ENCODE measurements at regions not wholly inside any gene's neighbourhood (a gene's known extent, or its start where the extent isn't known, plus 50 kb on each side); places are given as distances from the start of the nearest gene placed in this dataset.
"Not testable (repeated sequence)": the region's sequence is repeated elsewhere in the genome, so short reads cannot be mapped to it uniquely, and the experiment has no call there.

DNA sequence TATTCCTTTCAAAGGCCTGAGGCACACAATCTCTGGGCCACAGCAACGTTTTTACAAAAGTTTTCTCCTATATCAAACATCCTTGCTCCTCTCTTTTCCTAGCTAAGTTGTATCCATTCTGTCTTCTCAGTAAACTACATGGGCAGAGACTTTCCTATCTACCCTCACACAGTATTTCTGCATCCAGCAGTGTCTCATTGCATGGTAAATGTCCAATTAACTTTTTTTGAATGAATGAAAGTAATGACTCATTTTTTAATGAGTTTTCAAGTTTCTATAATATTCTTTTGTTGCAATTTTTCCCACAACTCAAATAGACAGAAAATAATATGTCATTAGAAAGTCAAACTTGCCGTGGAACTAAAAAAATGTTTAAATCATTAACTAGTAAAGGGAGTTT is 688.6 kb downstream of the JRKL start:
- Histone ChIP-seq H3K4me3 (ENCODE audit: low read length) (no peak overlapping the region), H3F3A (ENCODE audit: control insufficient read depth, insufficient read depth) (no peaks in the 10 kb centered on the region), H3K9me2 (replicated peaks; ENCODE audit: control insufficient read depth, low read length) (no peaks in the 10 kb centered on the region), H3K79me2 (ENCODE audit: control insufficient read depth, low read length) (no peaks in the 10 kb centered on the region), H3K4me2 (ENCODE audit: low read length) (no peak overlapping the region), H3K9me3 (ENCODE audit: control insufficient read depth, insufficient read depth, low read length) (no peaks in the 10 kb centered on the region; the same call in 1 of the 2 replicates), H3K27ac (ENCODE audit: low read depth, low read length) (no peak overlapping the region), H3K36me3 (ENCODE audit: control insufficient read depth, low read length) (no peaks in the 10 kb centered on the region), H3K27me3 (ENCODE audit: control insufficient read depth, low read length) (no peaks in the 10 kb centered on the region), H3K4me1 (ENCODE audit: control insufficient read depth, low read length) (no peaks in the 10 kb centered on the region), H4K20me1 (ENCODE audit: control insufficient read depth, insufficient read depth, low read depth, low read length) (no peaks in the 10 kb centered on the region)
- TF ChIP-seq, protein P1, sequence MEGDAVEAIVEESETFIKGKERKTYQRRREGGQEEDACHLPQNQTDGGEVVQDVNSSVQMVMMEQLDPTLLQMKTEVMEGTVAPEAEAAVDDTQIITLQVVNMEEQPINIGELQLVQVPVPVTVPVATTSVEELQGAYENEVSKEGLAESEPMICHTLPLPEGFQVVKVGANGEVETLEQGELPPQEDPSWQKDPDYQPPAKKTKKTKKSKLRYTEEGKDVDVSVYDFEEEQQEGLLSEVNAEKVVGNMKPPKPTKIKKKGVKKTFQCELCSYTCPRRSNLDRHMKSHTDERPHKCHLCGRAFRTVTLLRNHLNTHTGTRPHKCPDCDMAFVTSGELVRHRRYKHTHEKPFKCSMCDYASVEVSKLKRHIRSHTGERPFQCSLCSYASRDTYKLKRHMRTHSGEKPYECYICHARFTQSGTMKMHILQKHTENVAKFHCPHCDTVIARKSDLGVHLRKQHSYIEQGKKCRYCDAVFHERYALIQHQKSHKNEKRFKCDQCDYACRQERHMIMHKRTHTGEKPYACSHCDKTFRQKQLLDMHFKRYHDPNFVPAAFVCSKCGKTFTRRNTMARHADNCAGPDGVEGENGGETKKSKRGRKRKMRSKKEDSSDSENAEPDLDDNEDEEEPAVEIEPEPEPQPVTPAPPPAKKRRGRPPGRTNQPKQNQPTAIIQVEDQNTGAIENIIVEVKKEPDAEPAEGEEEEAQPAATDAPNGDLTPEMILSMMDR (IDR thresholded peaks at IDR 0.05; ENCODE audit: low read depth, low read length, poor library complexity, severe bottlenecking), result no peak

DNA sequence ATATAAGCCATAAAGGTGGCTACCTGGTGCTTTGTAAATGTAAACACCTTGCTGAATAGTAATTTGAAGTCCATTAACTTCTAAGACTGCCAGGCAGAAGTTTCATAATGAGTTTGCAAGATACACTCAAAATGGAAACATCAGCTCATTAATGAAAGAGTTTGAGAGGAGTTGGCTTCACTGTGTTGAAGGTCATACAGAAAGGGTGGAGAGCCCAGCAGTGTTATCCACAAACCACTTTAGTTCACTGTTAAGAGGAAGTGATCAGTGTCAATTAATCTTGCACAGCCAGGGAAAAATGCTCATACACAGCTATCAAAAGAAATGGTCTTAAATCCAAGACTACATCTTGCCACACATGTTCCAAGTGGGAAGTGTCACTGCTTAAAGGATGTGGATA is 689.4 kb downstream of the JRKL start:
- TF ChIP-seq, protein P1 (IDR thresholded peaks at IDR 0.05; ENCODE audit: low read depth, low read length, poor library complexity, severe bottlenecking), result no peak
- no peak for TF ChIP-seq EZH2phosphoT487 (IDR thresholded peaks at IDR 0.05; ENCODE audit: borderline replicate concordance, low read length)
- Histone ChIP-seq H3K9me3 (ENCODE audit: control insufficient read depth, insufficient read depth, low read length) (no peaks in the 10 kb centered on the region; the same call in 1 of the 2 replicates), H4K20me1 (ENCODE audit: control insufficient read depth, insufficient read depth, low read depth, low read length) (no peaks in the 10 kb centered on the region)

DNA sequence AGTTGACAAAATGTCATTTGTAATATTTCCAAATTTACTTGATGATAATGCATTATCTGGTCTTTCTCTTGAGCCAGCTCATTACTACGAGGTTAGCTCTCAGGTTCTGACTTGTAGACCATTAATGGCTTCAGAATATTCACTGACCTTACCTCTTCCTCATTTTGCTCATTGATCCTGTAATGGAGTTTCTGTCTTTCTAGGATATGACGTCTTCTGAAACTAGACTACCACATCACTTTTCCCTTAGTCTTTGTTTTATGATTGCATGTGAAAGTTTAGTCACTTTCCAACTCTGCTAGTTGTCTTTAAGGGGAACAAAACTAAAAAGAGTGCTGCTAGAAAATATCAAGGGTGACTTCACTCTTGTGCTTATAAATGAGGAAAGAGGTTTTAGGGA is 697.6 kb downstream of the JRKL start:
- TF ChIP-seq, protein P1 (IDR thresholded peaks at IDR 0.05; ENCODE audit: low read depth, low read length, poor library complexity, severe bottlenecking), result no peak
- no peak for TF ChIP-seq EZH2phosphoT487 (IDR thresholded peaks at IDR 0.05; ENCODE audit: borderline replicate concordance, low read length)
- H3K4me1 ChIP-seq (ENCODE audit: control insufficient read depth, low read length), result no peaks in the 10 kb centered on the region
- H3K9me3 ChIP-seq (ENCODE audit: control insufficient read depth, insufficient read depth, low read length), result no peaks in the 10 kb centered on the region
- no peak overlapping the region for H3K27ac ChIP-seq (ENCODE audit: low read depth, low read length)
- H3K9me2 ChIP-seq (replicated peaks; ENCODE audit: control insufficient read depth, low read length), result no peaks in the 10 kb centered on the region
- no peaks in the 10 kb centered on the region for H4K20me1 ChIP-seq (ENCODE audit: control insufficient read depth, insufficient read depth, low read depth, low read length)
- H3K27me3 ChIP-seq (ENCODE audit: control insufficient read depth, low read length), result no peaks in the 10 kb centered on the region
- H3K4me2 ChIP-seq (ENCODE audit: low read length), result no peak overlapping the region
- no peaks in the 10 kb centered on the region for H3K36me3 ChIP-seq (ENCODE audit: control insufficient read depth, low read length)
- H3F3A ChIP-seq (ENCODE audit: control insufficient read depth, insufficient read depth), result no peaks in the 10 kb centered on the region
- H3K4me3 ChIP-seq (ENCODE audit: low read length), result no peak overlapping the region
- H3K79me2 ChIP-seq (ENCODE audit: control insufficient read depth, low read length), result no peaks in the 10 kb centered on the region

More for the DNA sequence above, 689.4 kb downstream of the JRKL start:
- Histone ChIP-seq H3K79me2 (ENCODE audit: control insufficient read depth, low read length) (no peaks in the 10 kb centered on the region), H3K4me2 (ENCODE audit: low read length) (no peak overlapping the region), H3K9me2 (replicated peaks; ENCODE audit: control insufficient read depth, low read length) (no peaks in the 10 kb centered on the region), H3K4me3 (ENCODE audit: low read length) (no peak overlapping the region), H3K27me3 (ENCODE audit: control insufficient read depth, low read length) (no peaks in the 10 kb centered on the region), H3K36me3 (ENCODE audit: control insufficient read depth, low read length) (no peaks in the 10 kb centered on the region), H3K4me1 (ENCODE audit: control insufficient read depth, low read length) (no peaks in the 10 kb centered on the region), H3K27ac (ENCODE audit: low read depth, low read length) (no peak overlapping the region), H3F3A (ENCODE audit: control insufficient read depth, insufficient read depth) (no peaks in the 10 kb centered on the region)

DNA sequence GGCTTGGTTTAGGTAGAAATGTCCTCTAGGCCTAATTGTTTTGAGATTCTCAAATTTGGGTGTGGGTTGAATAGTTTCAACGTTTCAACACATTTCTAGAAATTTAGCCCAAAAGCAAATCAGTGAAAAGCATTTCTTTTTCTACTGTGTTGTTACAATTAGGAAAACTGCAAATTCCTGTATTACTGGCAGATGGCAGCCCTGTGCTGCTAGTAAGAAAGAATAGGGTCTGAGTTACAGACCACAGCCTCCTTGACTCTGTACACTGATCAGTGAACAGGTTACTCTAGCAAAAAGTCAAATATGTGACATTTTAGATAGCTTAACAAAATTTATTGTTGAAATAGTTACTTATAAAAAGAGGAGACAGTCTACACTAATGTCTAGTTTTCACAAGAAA is 703.0 kb downstream of the JRKL start:
- H3K9me3 ChIP-seq (ENCODE audit: control insufficient read depth, insufficient read depth, low read length), result no peaks in the 10 kb centered on the region
- no peaks in the 10 kb centered on the region for H3K9me2 ChIP-seq (replicated peaks; ENCODE audit: control insufficient read depth, low read length)
- H3K4me1 ChIP-seq (ENCODE audit: control insufficient read depth, low read length), result no peaks in the 10 kb centered on the region
- H3K27ac ChIP-seq (ENCODE audit: low read depth, low read length), result no peak overlapping the region
- H3K27me3 ChIP-seq (ENCODE audit: control insufficient read depth, low read length), result no peaks in the 10 kb centered on the region
- H3K36me3 ChIP-seq (ENCODE audit: control insufficient read depth, low read length), result no peaks in the 10 kb centered on the region
- no peak overlapping the region for H3K4me3 ChIP-seq (ENCODE audit: low read length)
- no peaks in the 10 kb centered on the region for H3F3A ChIP-seq (ENCODE audit: control insufficient read depth, insufficient read depth)
- H3K79me2 ChIP-seq (ENCODE audit: control insufficient read depth, low read length), result no peaks in the 10 kb centered on the region
- no peak overlapping the region for H3K4me2 ChIP-seq (ENCODE audit: low read length)
- H4K20me1 ChIP-seq (ENCODE audit: control insufficient read depth, insufficient read depth, low read depth, low read length), result no peaks in the 10 kb centered on the region
- TF ChIP-seq EZH2phosphoT487 (IDR thresholded peaks at IDR 0.05; ENCODE audit: borderline replicate concordance, low read length), result no peak
- TF ChIP-seq, protein P1 (IDR thresholded peaks at IDR 0.05; ENCODE audit: low read depth, low read length, poor library complexity, severe bottlenecking), result no peak

DNA sequence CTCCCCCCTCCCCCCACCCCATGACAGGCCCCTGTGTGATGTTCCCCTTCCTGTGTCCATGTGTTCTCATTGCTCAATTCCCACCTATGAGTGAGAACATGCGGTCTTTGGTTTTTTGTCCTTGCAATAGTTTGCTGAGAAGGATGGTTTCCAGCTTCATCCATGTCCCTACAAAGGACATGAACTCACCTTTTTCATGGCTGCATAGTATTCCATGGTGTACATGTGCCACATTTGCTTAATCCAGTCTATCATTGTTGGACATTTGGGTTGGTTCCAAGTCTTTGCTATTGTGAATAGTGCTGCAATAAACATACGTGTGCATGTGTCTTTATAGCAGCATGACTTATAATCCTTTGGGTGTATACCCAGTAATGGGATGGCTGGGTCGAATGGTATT is 712.4 kb downstream of the JRKL start:
- H3K4me1 ChIP-seq (ENCODE audit: control insufficient read depth, low read length); H3K79me2 ChIP-seq (ENCODE audit: control insufficient read depth, low read length); H4K20me1 ChIP-seq (ENCODE audit: control insufficient read depth, insufficient read depth, low read depth, low read length); H3K36me3 ChIP-seq (ENCODE audit: control insufficient read depth, low read length); H3K27me3 ChIP-seq (ENCODE audit: control insufficient read depth, low read length); H3K9me3 ChIP-seq (ENCODE audit: control insufficient read depth, insufficient read depth, low read length); H3F3A ChIP-seq (ENCODE audit: control insufficient read depth, insufficient read depth); H3K4me3 ChIP-seq (ENCODE audit: low read length); H3K27ac ChIP-seq (ENCODE audit: low read depth, low read length); H3K9me2 ChIP-seq (replicated peaks; ENCODE audit: control insufficient read depth, low read length); H3K4me2 ChIP-seq (ENCODE audit: low read length): not testable (repeated sequence)
